ENCODE measurements at regions not wholly inside any gene's neighbourhood (a gene's known extent, or its start where the extent isn't known, plus 50 kb on each side); places are given as distances from the start of the nearest gene placed in this dataset.

GRCh38 chr2:196420143-196420542 is 219.4 kb upstream of the CCDC150 start (continued):
- TF ChIP-seq ZNF318 (IDR thresholded peaks at IDR 0.05; ENCODE audit: borderline replicate concordance in 1 of 2, low read depth in 1 of 2) (no peak), ZNF551 (CRISPR knock-in tag; IDR thresholded peaks at IDR 0.05) (no peak), EWSR1 (IDR thresholded peaks at IDR 0.05; ENCODE audit: borderline replicate concordance, low read depth, partially characterized antibody) (no peak), ZNF639 (CRISPR knock-in tag; conservative IDR thresholded peaks at IDR 0.05 in 1 of 2, IDR thresholded peaks at IDR 0.05 in 1 of 2) (no peak), CLOCK (CRISPR knock-in tag; IDR thresholded peaks at IDR 0.05; ENCODE audit: borderline replicate concordance) (no peak), ETV5 (CRISPR knock-in tag; IDR thresholded peaks at IDR 0.05; ENCODE audit: low read depth) (no peak), SMAD3 (CRISPR knock-in tag; conservative IDR thresholded peaks at IDR 0.05) (no peak), U2AF2 (optimal IDR thresholded peaks at IDR 0.05; ENCODE audit: low read depth, low read length) (no peak)
